Tibial artery (tissue), 4 donors: ENCODE measurements at regions not wholly inside any gene's neighbourhood (a gene's known extent, or its start where the extent isn't known, plus 50 kb on each side); places are given as distances from the start of the nearest gene placed in this dataset.

Source experiments
- DNase-seq, 2 donors: peaks; one replicate each; pipeline ENCODE4 v3.0.0-alpha.2; 2019
- H3K27ac ChIP-seq, 2 donors: fragments of 200-600 bp; sonication (generic) in 1 of 2; 1 replicate in 1 of 2; 2 replicates in 1 of 2; pipeline ENCODE4 v1.5.1; 2018 to 2019; ENCODE audit warnings: mild to moderate bottlenecking in 1 of 2
- H3K27me3 ChIP-seq, 2 donors: fragments of 200-600 bp; sonication (generic) in 1 of 2; one replicate each; pipeline versions ENCODE4 v1.5.1 to v1.6.0; 2016 to 2019
- H3K36me3 ChIP-seq, 3 donors: fragments of 200-600 bp; sonication (generic) in 2 of 3; one replicate each; pipeline ENCODE4 v1.5.1; 2016 to 2019; ENCODE audit warnings: mild to moderate bottlenecking in 2 of 3
- H3K4me1 ChIP-seq, 4 donors: fragments of 200-600 bp; sonication (generic) in 2 of 4; 1 replicate in 3 of 4; 2 replicates in 1 of 4; pipeline ENCODE4 v1.5.1; 2016 to 2019
- H3K4me3 ChIP-seq, 2 donors: fragments of 200-600 bp; sonication (generic) in 1 of 2; 1 replicate in 1 of 2; 2 replicates in 1 of 2; pipeline ENCODE4 v1.5.1; 2018 to 2019; ENCODE audit warnings: mild to moderate bottlenecking in 2 of 2
- H3K9me3 ChIP-seq, 3 donors: fragments of 200-600 bp; sonication (generic) in 1 of 3; one replicate each; pipeline ENCODE4 v1.5.1; 2016 to 2019
- CTCF ChIP-seq, 2 experiments: fragments of 200-600 bp in 1 of 2; fragments of 450-650 bp in 1 of 2; IDR thresholded peaks; one replicate each; pipeline ENCODE4 v1.5.1; 2017 to 2019; ENCODE audit warnings: antibody characterized with exemption in 2 of 2, mild to moderate bottlenecking in 1 of 2, moderate library complexity in 1 of 2
- intact Hi-C: fragments of 100-400 bp; cut with DNase I; formaldehyde crosslinking; loops from one replicate; pipeline ENCODE4 v1.15.0; 2023; ENCODE audit warnings: low total_unique reads

GRCh38 chr22:47320560-47320959 lies 558.1 kb downstream of the TBC1D22A start:
- no peaks in the 10 kb centered on the region for H3K36me3 ChIP-seq
- H3K9me3 ChIP-seq: peaks cover 0 to 27% (median 19%) of the 10 kb centered on the region in 3 donors
- no peak for DNase-seq
- no peaks in the 10 kb centered on the region for H3K4me1 ChIP-seq
- H3K27me3 ChIP-seq: no peaks in the 10 kb centered on the region
- H3K4me3 ChIP-seq: no peak overlapping the region
- intact Hi-C loops: no loop called here
- TF ChIP-seq CTCF (IDR thresholded peaks at IDR 0.05): no peak
- H3K27ac ChIP-seq: no peak overlapping the region

GRCh38 chr22:47318041-47318737 lies 555.7 kb downstream of the TBC1D22A start:
- Histone ChIP-seq H3K4me3 (no peak overlapping the region), H3K27me3 (no peaks in the 10 kb centered on the region), H3K36me3 (no peaks in the 10 kb centered on the region), H3K9me3 (peaks cover 0 to 27% (median 19%) of the 10 kb centered on the region in 3 donors), H3K4me1 (no peaks in the 10 kb centered on the region), H3K27ac (no peak overlapping the region)
- no peak for DNase-seq
- TF ChIP-seq CTCF (IDR thresholded peaks at IDR 0.05): no peak
- intact Hi-C loops: no loop called here

GRCh38 chr22:47315862-47316419 lies 553.5 kb downstream of the TBC1D22A start:
- TF ChIP-seq CTCF (IDR thresholded peaks at IDR 0.05): no peak
- DNase-seq: no peak
- H3K9me3 ChIP-seq: peaks cover 0 to 26% (median 18%) of the 10 kb centered on the region in 3 donors
- H3K4me3 ChIP-seq: no peak overlapping the region
- no peaks in the 10 kb centered on the region for H3K4me1 ChIP-seq
- no peak overlapping the region for H3K27ac ChIP-seq
- H3K27me3 ChIP-seq: no peaks in the 10 kb centered on the region
- H3K36me3 ChIP-seq: no peaks in the 10 kb centered on the region
- intact Hi-C loops: no loop called here

GRCh38 chr22:47310601-47311000 lies 548.2 kb downstream of the TBC1D22A start:
- no peaks in the 10 kb centered on the region for H3K4me1 ChIP-seq
- intact Hi-C loops: no loop called here
- DNase-seq: no peak
- H3K36me3 ChIP-seq: no peaks in the 10 kb centered on the region
- no peak for TF ChIP-seq CTCF (IDR thresholded peaks at IDR 0.05)
- no peaks in the 10 kb centered on the region for H3K27me3 ChIP-seq
- H3K27ac ChIP-seq: no peak overlapping the region
- peaks cover 0 to 11% (median 4%) of the 10 kb centered on the region in 3 donors for H3K9me3 ChIP-seq
- H3K4me3 ChIP-seq: no peak overlapping the region

- no peak overlapping the region for H3K27ac ChIP-seq
- H3K4me1 ChIP-seq: no peaks in the 10 kb centered on the region
- H3K4me3 ChIP-seq: no peak overlapping the region
- no peaks in the 10 kb centered on the region for H3K27me3 ChIP-seq
- no peak for DNase-seq
- H3K36me3 ChIP-seq: no peaks in the 10 kb centered on the region
- peaks cover 0 to 11% (median 4%) of the 10 kb centered on the region in 3 donors for H3K9me3 ChIP-seq
- TF ChIP-seq CTCF (IDR thresholded peaks at IDR 0.05): no peak
- intact Hi-C loops: no loop called here
Observed at GRCh38 chr22:47309946-47310345, 547.5 kb downstream of the TBC1D22A start.
